ENCODE measurements at regions not wholly inside any gene's neighbourhood (a gene's known extent, or its start where the extent isn't known, plus 50 kb on each side); places are given as distances from the start of the nearest gene placed in this dataset.

- no peak for TF ChIP-seq POLR2AphosphoS5 (IDR thresholded peaks at IDR 0.05; ENCODE audit: low read depth, low read length)
- no peak for TF ChIP-seq REST (IDR thresholded peaks at IDR 0.05; ENCODE audit: insufficient read depth in 1 of 2, low read depth in 2 of 2, low read length in 2 of 2)
- no peak for TF ChIP-seq TAF1 (IDR thresholded peaks at IDR 0.05; ENCODE audit: borderline replicate concordance, insufficient read depth, low read length)
- TF ChIP-seq SIN3A (IDR thresholded peaks at IDR 0.05; ENCODE audit: borderline replicate concordance, insufficient read depth, low read length) = no peak
- no peak for TF ChIP-seq FOXP2 (optimal IDR thresholded peaks at IDR 0.05; ENCODE audit: borderline replicate concordance, extremely low read depth, extremely low read length, insufficient read depth)
Measured at GRCh38 chr11:15494740-15495139, 380.0 kb downstream of the INSC start.
